Type B pancreatic cell (in vitro differentiated cells): ENCODE measurements at regions not wholly inside any gene's neighbourhood (a gene's known extent, or its start where the extent isn't known, plus 50 kb on each side); places are given as distances from the start of the nearest gene placed in this dataset.

Source experiments
- DNase-seq: peaks from one replicate; pipeline ENCODE4 v3.0.0; 2021; ENCODE audit warnings: mixed read lengths; ENCODE audit not compliant: unreplicated experiment; ENCODE audit errors: extremely low spot score
- H3K27ac Mint-ChIP-seq: 2 replicates; pipeline ENCODE4 v1.8.0; 2021; ENCODE audit warnings: mild to moderate bottlenecking, mixed read lengths
- H3K27me3 Mint-ChIP-seq: 2 replicates; pipeline ENCODE4 v1.8.0; 2021; ENCODE audit warnings: mixed read lengths
- H3K36me3 Mint-ChIP-seq: 2 replicates; pipeline ENCODE4 v1.8.0; 2021; ENCODE audit warnings: mixed read lengths
- H3K4me1 Mint-ChIP-seq: one replicate; pipeline ENCODE4 v1.8.0; 2021; ENCODE audit warnings: mixed read lengths; ENCODE audit not compliant: unreplicated experiment
- H3K4me3 Mint-ChIP-seq: 2 replicates; pipeline ENCODE4 v1.8.0; 2021; ENCODE audit warnings: mild to moderate bottlenecking, mixed read lengths
- H3K9me3 Mint-ChIP-seq: 2 replicates; pipeline ENCODE4 v1.8.0; 2021; ENCODE audit warnings: mixed read lengths
- CTCF ChIP-seq: fragments of 200-600 bp; sonication (generic); conservative IDR thresholded peaks from 2 replicates; pipeline ENCODE4 v1.5.0; 2021; ENCODE audit warnings: antibody characterized with exemption, mild to moderate bottlenecking

GRCh38 chr5:2566284-2566683 lies 185.2 kb downstream of the IRX2 start:
- no peaks in the 10 kb centered on the region for H3K36me3 Mint-ChIP-seq
- TF ChIP-seq CTCF = no peak
- no peak overlapping the region for H3K27ac Mint-ChIP-seq
- DNase-seq = no peak
- H3K9me3 Mint-ChIP-seq = no peaks in the 10 kb centered on the region
- peaks cover 18% of the 10 kb centered on the region for H3K4me1 Mint-ChIP-seq
- H3K4me3 Mint-ChIP-seq = no peak overlapping the region
- peaks cover 21% of the 10 kb centered on the region for H3K27me3 Mint-ChIP-seq

- DNase-seq = no peak
- peaks cover 6% of the 10 kb centered on the region for H3K4me1 Mint-ChIP-seq
- peaks cover 13% of the 10 kb centered on the region for H3K27me3 Mint-ChIP-seq
- no peak for TF ChIP-seq CTCF
- no peaks in the 10 kb centered on the region for H3K9me3 Mint-ChIP-seq
- no peaks in the 10 kb centered on the region for H3K36me3 Mint-ChIP-seq
- H3K27ac Mint-ChIP-seq = no peak overlapping the region
- no peak overlapping the region for H3K4me3 Mint-ChIP-seq
These were observed 186.3 kb downstream of the IRX2 start for GRCh38 chr5:2565147-2565546.

- no peak for DNase-seq
- Mint-ChIP-seq H3K4me3 (no peak overlapping the region), H3K9me3 (no peaks in the 10 kb centered on the region), H3K27ac (no peak overlapping the region), H3K4me1 (peaks cover 2% of the 10 kb centered on the region), H3K36me3 (no peaks in the 10 kb centered on the region), H3K27me3 (peaks cover 3% of the 10 kb centered on the region)
- no peak for TF ChIP-seq CTCF
These were observed 188.4 kb downstream of the IRX2 start for GRCh38 chr5:2563046-2563445.

- DNase-seq = no peak
These were observed 189.4 kb downstream of the IRX2 start for GRCh38 chr5:2562036-2562435.

GRCh38 chr5:2560435-2560834 lies 191.0 kb downstream of the IRX2 start:
- peaks cover under 1% of the 10 kb centered on the region for H3K9me3 Mint-ChIP-seq
- H3K4me1 Mint-ChIP-seq = no peaks in the 10 kb centered on the region
- DNase-seq = no peak
- no peaks in the 10 kb centered on the region for H3K36me3 Mint-ChIP-seq
- TF ChIP-seq CTCF = no peak
- H3K4me3 Mint-ChIP-seq = no peak overlapping the region
- peaks cover 3% of the 10 kb centered on the region for H3K27me3 Mint-ChIP-seq
- H3K27ac Mint-ChIP-seq = no peak overlapping the region

More at GRCh38 chr5:2562036-2562435, 189.4 kb downstream of the IRX2 start:
- Mint-ChIP-seq H3K36me3 (no peaks in the 10 kb centered on the region), H3K9me3 (no peaks in the 10 kb centered on the region), H3K4me3 (no peak overlapping the region), H3K27ac (no peak overlapping the region), H3K27me3 (peaks cover 3% of the 10 kb centered on the region), H3K4me1 (no peaks in the 10 kb centered on the region)
- no peak for TF ChIP-seq CTCF

GRCh38 chr5:2557435-2557834 lies 194.0 kb downstream of the IRX2 start:
- H3K27me3 Mint-ChIP-seq = peaks cover 3% of the 10 kb centered on the region
- peaks cover 19% of the 10 kb centered on the region for H3K9me3 Mint-ChIP-seq
- TF ChIP-seq CTCF = no peak
- H3K27ac Mint-ChIP-seq = no peak overlapping the region
- no peak overlapping the region for H3K4me3 Mint-ChIP-seq
- DNase-seq = no peak
- H3K4me1 Mint-ChIP-seq = no peaks in the 10 kb centered on the region
- peaks cover 4% of the 10 kb centered on the region for H3K36me3 Mint-ChIP-seq
